ENCODE measurements at regions not wholly inside any gene's neighbourhood (a gene's known extent, or its start where the extent isn't known, plus 50 kb on each side); places are given as distances from the start of the nearest gene placed in this dataset.
A peak's percentile ranks its signal among the peaks of the same experiment; 100 is the strongest.

DNA sequence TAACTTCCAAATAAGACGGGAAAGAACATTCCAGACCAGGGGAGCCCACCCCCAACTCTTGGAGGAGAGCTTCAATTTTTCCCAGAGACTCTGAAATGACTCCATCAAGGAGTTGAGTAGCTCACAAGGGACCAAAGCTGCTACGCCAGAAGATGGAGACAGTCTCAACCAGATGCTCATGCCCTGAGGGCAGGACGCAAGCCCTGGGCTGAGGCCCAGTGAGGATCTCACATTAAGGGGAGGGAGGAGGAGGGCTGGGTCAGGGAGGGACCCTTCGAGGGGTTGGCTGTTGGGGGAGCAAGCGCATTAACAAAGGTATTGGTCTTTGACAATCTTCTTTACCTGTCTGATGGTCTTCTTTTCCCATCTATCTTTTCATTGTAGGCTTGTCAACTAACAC lies 141.3 kb upstream of the SLC1A4 start:
- no peak overlapping the region for H3K23ac ChIP-seq (ENCODE audit: insufficient read length)

More for the DNA sequence above, 141.3 kb upstream of the SLC1A4 start:
- Histone ChIP-seq H3K36me3 (ENCODE audit: control insufficient read depth in 2 of 4, insufficient read depth in 4 of 4, low read length in 3 of 4) (no peaks in the 10 kb centered on the region), H3K9me3 (ENCODE audit: insufficient read depth in 2 of 2, low read depth in 1 of 2, low read length in 1 of 2) (no peaks in the 10 kb centered on the region), H2BK5ac (ENCODE audit: low read depth, low read length) (no peak overlapping the region), H2AFZ (ENCODE audit: low read length) (peak overlapping the region; percentile 24), H4K91ac (replicated peaks; ENCODE audit: insufficient read length, low read length) (no peak overlapping the region), H3K23me2 (ENCODE audit: low read depth, low read length) (no peaks in the 10 kb centered on the region), H3K18ac (ENCODE audit: extremely low read depth, low read length) (no peak overlapping the region), H4K5ac (ENCODE audit: insufficient read length, low read depth, low read length) (no peak overlapping the region), H3K4me1 (replicated peaks in 1 of 4; ENCODE audit: control insufficient read depth in 3 of 4, insufficient read depth in 4 of 4, low read length in 3 of 4) (peaks cover 0 to 4% (median 1%) of the 10 kb centered on the region in 4 experiments; a peak in 1 of 7 replicates), H3K27me3 (replicated peaks in 1 of 4; ENCODE audit: control insufficient read depth in 3 of 4, extremely low read depth in 1 of 4, insufficient read depth in 3 of 4, low read length in 3 of 4) (peaks cover 0 to 2% (median 0%) of the 10 kb centered on the region in 4 experiments; a peak in 1 of 7 replicates), H3K9ac (replicated peaks in 1 of 4; ENCODE audit: extremely low read depth in 1 of 4, low read depth in 3 of 4, low read length in 3 of 4) (no peak overlapping the region), H3K14ac (ENCODE audit: insufficient read length) (no peak overlapping the region), H2BK12ac (ENCODE audit: low read depth, low read length) (no peak overlapping the region), H3K4me2 (ENCODE audit: insufficient read depth in 1 of 2, low read depth in 2 of 2, low read length in 2 of 2) (no peak overlapping the region), H2BK20ac (ENCODE audit: low read length) (no peak overlapping the region), H4K20me1 (replicated peaks in 1 of 2; ENCODE audit: control insufficient read depth in 1 of 2, insufficient read depth in 2 of 2, low read length in 2 of 2) (no peaks in the 10 kb centered on the region), H2BK120ac (replicated peaks; ENCODE audit: low read depth, low read length) (no peak overlapping the region), H3K4ac (replicated peaks; ENCODE audit: insufficient read length, low read depth, low read length) (no peak overlapping the region), H2AK5ac (ENCODE audit: low read depth, low read length) (no peak overlapping the region), H2BK15ac (ENCODE audit: low read length) (no peak overlapping the region), H3K4me3 (ENCODE audit: extremely low read depth in 1 of 4, insufficient read depth in 2 of 4, low read depth in 3 of 4, low read length in 4 of 4) (no peak overlapping the region), H3K27ac (ENCODE audit: low read depth, low read length) (no peak overlapping the region), H3K79me1 (ENCODE audit: low read depth, low read length) (no peaks in the 10 kb centered on the region), H4K8ac (ENCODE audit: extremely low read depth, insufficient read depth, low read length) (no peak overlapping the region), H3K79me2 (ENCODE audit: control insufficient read depth in 1 of 2, insufficient read depth in 2 of 2, low read length in 2 of 2) (no peaks in the 10 kb centered on the region), H3K56ac (replicated peaks; ENCODE audit: insufficient read length, low read depth, low read length) (no peak overlapping the region)
- CTCF ChIA-PET (ENCODE audit: partially characterized antibody): interaction anchor here (0.8 to 2.3 kb wide), 9 partner anchors 10 to 253 kb away, joined by 3 to 25 read pairs (median 3); no protein-coding TSS in a partner anchor
- TF ChIP-seq NRF1 (IDR thresholded peaks at IDR 0.05; ENCODE audit: low read depth, low read length) (no peak), CBX8 (IDR thresholded peaks at IDR 0.05; ENCODE audit: borderline replicate concordance, low read depth, low read length) (no peak), SP1 (IDR thresholded peaks at IDR 0.05; ENCODE audit: low read depth, low read length) (no peak), SRF (IDR thresholded peaks at IDR 0.05; ENCODE audit: low read depth, low read length) (no peak), RAD21 (IDR thresholded peaks at IDR 0.05 in 1 of 2, conservative IDR thresholded peaks at IDR 0.05 in 1 of 2; ENCODE audit: low read depth in 2 of 2, low read length in 2 of 2) (peak in 1 of 2 experiments; percentile 25; a peak in 2 of 4 replicates), YY1 (IDR thresholded peaks at IDR 0.05; ENCODE audit: low read depth, low read length) (no peak), HDAC6 (IDR thresholded peaks at IDR 0.05; ENCODE audit: low read depth, low read length) (no peak)
- 56% methylated on average over 4 of the region's 5 CpGs; no CpG with 5 or more reads in 1 of the 2 experiments for WGBS, 2 experiments (ENCODE audit: extremely low coverage in 1 of 2, insufficient coverage in 1 of 2, insufficient read length in 1 of 2, insufficient replicate concordance in 2 of 2, low coverage in 1 of 2, low lambda C conversion rate in 2 of 2, missing lambda C conversion rate in 1 of 2)
- FAIRE-seq (no peak), DNase-seq (ENCODE audit: low read depth in 1 of 2, low spot score in 2 of 2) (no peak)
- POLR2A ChIA-PET (ENCODE audit: partially characterized antibody): interaction anchor here (1.4 kb wide), 1 partner anchor 12 kb away, joined by 3 read pairs; no protein-coding TSS in a partner anchor

All from H1 (cell line).